ENCODE measurements at regions not wholly inside any gene's neighbourhood (a gene's known extent, or its start where the extent isn't known, plus 50 kb on each side); places are given as distances from the start of the nearest gene placed in this dataset.

DNA sequence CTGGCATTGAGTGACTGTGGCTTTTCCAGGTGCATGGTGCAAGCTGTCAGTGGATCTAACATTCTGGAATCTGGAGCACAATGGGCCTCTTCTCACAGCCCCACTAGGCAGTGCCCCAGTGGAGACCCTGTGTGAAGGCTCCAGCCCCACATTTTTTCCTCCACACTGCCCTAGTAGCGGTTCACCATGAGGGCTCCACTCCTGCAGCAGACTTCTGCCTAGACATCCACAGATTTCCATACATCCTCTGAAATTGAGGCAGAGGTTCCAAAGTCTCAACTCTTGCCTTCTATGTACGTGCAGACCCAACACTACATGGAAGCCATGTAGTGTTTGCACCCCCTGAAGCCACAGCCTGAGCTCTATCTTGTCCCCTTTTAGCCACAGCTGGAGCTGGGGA lies 118.0 kb upstream of the BMP5 start:
- DNase-seq (ENCODE audit: low read depth), result no peak
- no peak overlapping the region for H3K4me3 ChIP-seq (ENCODE audit: low read depth, low read length)
- TF ChIP-seq, protein P1, sequence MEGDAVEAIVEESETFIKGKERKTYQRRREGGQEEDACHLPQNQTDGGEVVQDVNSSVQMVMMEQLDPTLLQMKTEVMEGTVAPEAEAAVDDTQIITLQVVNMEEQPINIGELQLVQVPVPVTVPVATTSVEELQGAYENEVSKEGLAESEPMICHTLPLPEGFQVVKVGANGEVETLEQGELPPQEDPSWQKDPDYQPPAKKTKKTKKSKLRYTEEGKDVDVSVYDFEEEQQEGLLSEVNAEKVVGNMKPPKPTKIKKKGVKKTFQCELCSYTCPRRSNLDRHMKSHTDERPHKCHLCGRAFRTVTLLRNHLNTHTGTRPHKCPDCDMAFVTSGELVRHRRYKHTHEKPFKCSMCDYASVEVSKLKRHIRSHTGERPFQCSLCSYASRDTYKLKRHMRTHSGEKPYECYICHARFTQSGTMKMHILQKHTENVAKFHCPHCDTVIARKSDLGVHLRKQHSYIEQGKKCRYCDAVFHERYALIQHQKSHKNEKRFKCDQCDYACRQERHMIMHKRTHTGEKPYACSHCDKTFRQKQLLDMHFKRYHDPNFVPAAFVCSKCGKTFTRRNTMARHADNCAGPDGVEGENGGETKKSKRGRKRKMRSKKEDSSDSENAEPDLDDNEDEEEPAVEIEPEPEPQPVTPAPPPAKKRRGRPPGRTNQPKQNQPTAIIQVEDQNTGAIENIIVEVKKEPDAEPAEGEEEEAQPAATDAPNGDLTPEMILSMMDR (IDR thresholded peaks at IDR 0.05; ENCODE audit: insufficient read depth, low read depth, low read length), result no peak

DNA sequence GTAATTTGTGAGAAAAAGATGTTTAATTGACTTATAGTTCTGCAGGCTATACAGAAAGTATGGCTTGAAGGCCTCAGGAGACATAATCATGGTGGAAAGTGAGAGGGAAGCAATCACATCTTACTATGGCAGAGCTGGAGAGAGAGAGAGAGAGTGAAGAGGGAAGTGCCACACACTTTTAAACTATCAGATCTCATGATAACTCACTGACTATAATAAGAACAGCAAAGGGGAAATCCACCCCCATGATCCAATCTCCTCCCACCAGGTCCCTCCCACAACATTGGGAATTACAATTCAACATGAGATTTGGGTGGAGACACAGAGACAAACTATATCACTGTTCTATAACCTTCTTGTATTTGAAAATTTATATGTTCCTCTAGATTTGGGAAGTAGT lies 117.2 kb upstream of the BMP5 start:
- DNase-seq (ENCODE audit: low read depth), result no peak
- TF ChIP-seq, protein P1 (IDR thresholded peaks at IDR 0.05; ENCODE audit: insufficient read depth, low read depth, low read length), result no peak
- no peak overlapping the region for H3K4me3 ChIP-seq (ENCODE audit: low read depth, low read length)

DNA sequence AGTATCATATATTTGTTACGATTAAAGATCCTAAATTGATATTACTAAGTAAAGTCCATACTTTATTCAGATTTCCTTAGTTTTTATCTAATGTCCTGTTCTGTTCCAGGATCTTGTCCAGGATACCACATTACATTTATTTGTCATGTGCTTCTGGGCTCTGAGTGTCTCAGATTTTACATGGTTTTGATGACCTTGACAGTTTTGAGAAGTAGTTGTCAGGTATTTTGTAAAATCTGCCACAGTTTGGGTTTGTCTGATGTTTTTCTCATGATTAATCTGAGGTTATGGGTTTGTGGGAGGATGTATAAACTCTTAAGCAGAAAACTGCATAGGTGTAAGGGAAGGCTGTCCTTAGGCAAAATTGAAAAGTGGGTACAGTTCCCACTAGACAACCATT lies 109.9 kb upstream of the BMP5 start:
- no peak overlapping the region for H3K4me3 ChIP-seq (ENCODE audit: low read depth, low read length)
- TF ChIP-seq, protein P1 (IDR thresholded peaks at IDR 0.05; ENCODE audit: insufficient read depth, low read depth, low read length), result no peak
- DNase-seq (ENCODE audit: low read depth), result no peak

DNA sequence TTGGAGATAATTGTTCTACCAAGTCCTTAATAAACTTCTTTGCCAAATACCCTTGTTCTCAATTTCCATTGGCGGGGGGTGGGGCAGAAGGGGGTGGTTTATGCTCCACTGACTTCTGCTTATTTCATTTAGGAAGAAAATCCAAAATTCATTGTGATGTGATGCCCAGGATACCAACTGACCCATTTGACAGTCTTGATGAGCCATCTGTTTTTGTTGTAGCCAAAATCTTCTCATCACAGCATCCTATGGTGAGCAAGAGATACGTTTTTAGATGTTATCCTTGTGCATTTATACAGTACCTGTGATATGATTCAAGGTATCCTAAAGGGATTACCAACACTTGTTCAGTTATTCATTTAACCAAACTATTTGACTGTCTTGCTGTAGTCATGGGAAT lies 108.5 kb upstream of the BMP5 start:
- H3K4me3 ChIP-seq (ENCODE audit: low read depth, low read length), result no peak overlapping the region
- TF ChIP-seq, protein P1 (IDR thresholded peaks at IDR 0.05; ENCODE audit: insufficient read depth, low read depth, low read length), result no peak
- DNase-seq (ENCODE audit: low read depth), result no peak

DNA sequence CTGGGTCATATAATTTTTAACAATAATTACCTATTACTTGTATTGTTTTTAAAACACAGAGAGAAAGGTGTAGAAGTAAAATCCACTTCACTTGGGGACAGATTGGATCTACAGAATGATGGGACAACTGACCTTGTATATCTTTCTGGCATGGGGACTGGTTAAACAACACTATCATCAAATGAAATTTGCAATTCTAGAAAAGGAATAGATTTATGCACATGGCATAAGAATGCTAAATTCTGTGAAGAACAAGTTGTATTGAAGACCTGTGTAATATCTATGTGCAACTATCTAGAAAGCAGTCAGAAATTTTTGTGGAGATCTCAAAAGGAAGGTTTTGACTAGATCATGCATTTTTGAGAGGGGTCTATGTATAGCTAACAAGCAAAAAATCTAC lies 106.3 kb upstream of the BMP5 start:
- no peak overlapping the region for H3K4me3 ChIP-seq (ENCODE audit: low read depth, low read length)
- no peak for DNase-seq (ENCODE audit: low read depth)
- TF ChIP-seq, protein P1 (IDR thresholded peaks at IDR 0.05; ENCODE audit: insufficient read depth, low read depth, low read length), result no peak

DNA sequence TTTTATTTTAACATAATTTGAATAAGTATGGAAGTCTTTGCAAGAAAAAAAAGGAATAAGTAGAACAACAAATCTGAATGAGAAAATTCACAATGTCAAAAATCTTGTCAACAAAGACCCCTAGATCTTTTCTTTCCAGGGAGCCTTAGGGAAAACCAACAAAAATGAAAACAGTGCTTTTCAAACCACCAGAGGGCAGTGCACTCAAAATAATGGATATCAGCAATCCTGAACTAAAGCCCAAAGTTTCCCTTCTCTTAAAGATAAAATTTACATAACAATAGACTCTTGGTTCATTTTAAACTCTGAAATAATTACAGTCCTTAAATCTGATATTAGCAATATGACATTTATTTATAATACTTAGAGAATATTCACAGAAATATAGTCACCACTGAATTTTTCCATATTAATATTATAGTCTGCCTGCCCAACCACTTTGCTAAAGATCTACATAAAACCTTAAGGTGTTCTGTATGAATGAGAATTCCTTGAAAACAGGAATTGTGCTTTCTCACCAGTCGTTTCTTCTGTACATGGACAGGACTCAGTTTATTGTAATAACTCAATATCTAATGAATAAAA lies 105.3 kb upstream of the BMP5 start:
- DNase-seq (ENCODE audit: low read depth), result peak; percentile 62
- TF ChIP-seq, protein P1 (IDR thresholded peaks at IDR 0.05; ENCODE audit: insufficient read depth, low read depth, low read length), result peak; percentile 71
- H3K4me3 ChIP-seq (ENCODE audit: low read depth, low read length), result no peak overlapping the region

DNA sequence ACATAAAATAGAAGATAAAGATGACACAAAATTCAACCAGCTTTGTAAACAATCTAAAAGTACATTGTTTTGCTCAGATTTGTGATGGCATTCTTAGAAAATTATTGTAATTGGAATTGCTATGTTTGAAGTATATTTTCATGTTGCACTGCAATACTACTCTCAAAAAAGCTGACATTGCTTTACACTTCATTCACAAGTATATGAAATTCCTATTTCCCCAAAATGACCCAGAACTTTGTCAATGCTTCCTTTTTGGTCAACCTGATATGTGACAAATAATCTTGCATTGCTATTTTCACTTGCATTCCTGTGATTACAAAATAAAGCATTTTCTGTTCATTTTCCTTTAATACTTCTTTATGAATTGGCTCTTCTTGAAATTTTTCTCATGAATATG lies 104.1 kb upstream of the BMP5 start:
- DNase-seq (ENCODE audit: low read depth), result no peak
- TF ChIP-seq, protein P1 (IDR thresholded peaks at IDR 0.05; ENCODE audit: insufficient read depth, low read depth, low read length), result no peak
- no peak overlapping the region for H3K4me3 ChIP-seq (ENCODE audit: low read depth, low read length)

Measured in fibroblast of villous mesenchyme (primary cell).